Left renal pelvis (tissue), 4 donors: ENCODE measurements at regions not wholly inside any gene's neighbourhood (a gene's known extent, or its start where the extent isn't known, plus 50 kb on each side); places are given as distances from the start of the nearest gene placed in this dataset.
"Not testable (repeated sequence)": the region's sequence is repeated elsewhere in the genome, so short reads cannot be mapped to it uniquely, and the experiment has no call there.

Source experiments
- DNase-seq, 4 donors: peaks; one replicate each; pipeline ENCODE4 v3.0.0-alpha.2; 2013; ENCODE audit warnings: low read depth in 4 of 4, low spot score in 3 of 4

GRCh38 chr9:85112933-85113418 is 443.4 kb downstream of the NTRK2 start:
- no peak for DNase-seq

GRCh38 chr9:85112391-85112790 is 442.9 kb downstream of the NTRK2 start:
- no peak for DNase-seq

GRCh38 chr9:85108746-85109145 is 439.2 kb downstream of the NTRK2 start:
- DNase-seq, result no peak

- DNase-seq, result no peak
Measured at GRCh38 chr9:85108229-85108628, 438.7 kb downstream of the NTRK2 start.

GRCh38 chr9:85089188-85089969 is 419.9 kb downstream of the NTRK2 start:
- no peak for DNase-seq

GRCh38 chr9:85081963-85082362 is 412.4 kb downstream of the NTRK2 start:
- no peak for DNase-seq

GRCh38 chr9:85079349-85079748 is 409.8 kb downstream of the NTRK2 start:
- no peak for DNase-seq

- DNase-seq, result no peak
Measured at GRCh38 chr9:85077944-85078343, 408.4 kb downstream of the NTRK2 start.

- DNase-seq, result not testable (repeated sequence)
Measured at GRCh38 chr9:85077146-85077545, 407.6 kb downstream of the NTRK2 start.
